ENCODE measurements at regions not wholly inside any gene's neighbourhood (a gene's known extent, or its start where the extent isn't known, plus 50 kb on each side); places are given as distances from the start of the nearest gene placed in this dataset.

DNA sequence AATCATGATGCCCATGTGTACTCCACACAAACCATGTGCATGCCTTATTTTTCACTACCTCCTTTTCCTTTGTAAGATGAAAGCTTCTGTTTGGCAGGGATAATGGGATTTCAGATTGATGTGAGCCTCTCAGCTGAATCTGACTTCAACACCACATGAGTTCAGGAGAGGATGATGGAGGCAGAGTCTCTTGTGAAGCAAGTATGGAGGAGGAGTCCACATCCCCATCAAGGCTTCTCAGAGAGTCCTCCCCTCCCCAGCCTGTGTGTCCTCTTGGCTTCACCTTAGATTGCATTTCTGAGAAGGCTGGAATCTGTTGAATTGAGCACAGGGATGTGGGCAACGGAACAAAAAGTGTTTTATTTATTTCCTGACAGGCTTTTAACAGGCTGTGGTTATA, 370.4 kb downstream of the FAT3 start:
- TF ChIP-seq, protein P1, sequence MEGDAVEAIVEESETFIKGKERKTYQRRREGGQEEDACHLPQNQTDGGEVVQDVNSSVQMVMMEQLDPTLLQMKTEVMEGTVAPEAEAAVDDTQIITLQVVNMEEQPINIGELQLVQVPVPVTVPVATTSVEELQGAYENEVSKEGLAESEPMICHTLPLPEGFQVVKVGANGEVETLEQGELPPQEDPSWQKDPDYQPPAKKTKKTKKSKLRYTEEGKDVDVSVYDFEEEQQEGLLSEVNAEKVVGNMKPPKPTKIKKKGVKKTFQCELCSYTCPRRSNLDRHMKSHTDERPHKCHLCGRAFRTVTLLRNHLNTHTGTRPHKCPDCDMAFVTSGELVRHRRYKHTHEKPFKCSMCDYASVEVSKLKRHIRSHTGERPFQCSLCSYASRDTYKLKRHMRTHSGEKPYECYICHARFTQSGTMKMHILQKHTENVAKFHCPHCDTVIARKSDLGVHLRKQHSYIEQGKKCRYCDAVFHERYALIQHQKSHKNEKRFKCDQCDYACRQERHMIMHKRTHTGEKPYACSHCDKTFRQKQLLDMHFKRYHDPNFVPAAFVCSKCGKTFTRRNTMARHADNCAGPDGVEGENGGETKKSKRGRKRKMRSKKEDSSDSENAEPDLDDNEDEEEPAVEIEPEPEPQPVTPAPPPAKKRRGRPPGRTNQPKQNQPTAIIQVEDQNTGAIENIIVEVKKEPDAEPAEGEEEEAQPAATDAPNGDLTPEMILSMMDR (conservative IDR thresholded peaks at IDR 0.05 in 1 of 2, IDR thresholded peaks at IDR 0.05 in 1 of 2; ENCODE audit: extremely low read depth in 1 of 2, insufficient read depth in 1 of 2, low read depth in 1 of 2, low read length in 2 of 2): no peak
- TF ChIP-seq EZH2 (IDR thresholded peaks at IDR 0.05; ENCODE audit: borderline replicate concordance, low read length): no peak
